RPMI7951 (cell line): ENCODE measurements at regions not wholly inside any gene's neighbourhood (a gene's known extent, or its start where the extent isn't known, plus 50 kb on each side); places are given as distances from the start of the nearest gene placed in this dataset.

Experiments used
- DNase-seq: peaks from one replicate; pipeline ENCODE4 v3.0.0-alpha.2; 2012; ENCODE audit warnings: low read depth

DNA sequence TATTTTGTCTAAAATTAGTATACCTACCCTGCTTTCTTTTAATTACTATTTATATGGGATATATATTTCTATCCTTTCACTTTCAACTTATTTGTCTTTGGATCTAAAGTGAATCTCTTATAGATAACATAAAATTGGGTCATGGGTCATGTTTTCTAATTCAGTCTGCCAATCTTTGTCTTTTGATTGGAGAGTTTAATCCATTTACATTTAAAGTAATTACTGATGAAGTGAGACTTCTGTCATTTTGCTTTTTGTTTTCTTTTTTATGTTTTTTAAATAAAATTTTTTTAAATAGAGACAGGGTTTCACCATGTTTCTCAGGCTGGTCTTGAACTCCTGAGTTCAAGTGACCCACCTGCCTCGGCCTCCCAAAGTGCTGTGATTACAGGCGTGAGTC, 50.5 kb upstream of the PRDM1 start:
- DNase-seq = no peak

DNA sequence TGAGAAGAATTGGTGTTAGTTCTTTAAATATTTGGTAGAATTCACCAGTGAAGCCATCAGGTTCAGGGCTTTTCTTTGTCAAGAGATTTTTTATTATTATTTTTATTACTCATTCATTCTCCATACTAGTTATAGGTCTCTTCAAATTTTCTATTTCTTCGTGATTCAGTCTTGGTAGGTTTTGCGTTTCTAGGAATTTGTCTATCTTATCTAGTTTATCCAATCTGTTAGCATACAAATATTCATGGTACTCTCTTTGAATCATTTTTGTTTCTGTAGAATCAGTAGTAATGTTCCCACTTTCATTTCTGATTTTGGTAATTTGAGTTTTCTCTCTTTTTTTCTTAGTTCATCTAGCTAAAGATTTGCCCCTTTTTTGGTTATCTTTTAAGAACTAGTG, 52.3 kb upstream of the PRDM1 start:
- no peak for DNase-seq

DNA sequence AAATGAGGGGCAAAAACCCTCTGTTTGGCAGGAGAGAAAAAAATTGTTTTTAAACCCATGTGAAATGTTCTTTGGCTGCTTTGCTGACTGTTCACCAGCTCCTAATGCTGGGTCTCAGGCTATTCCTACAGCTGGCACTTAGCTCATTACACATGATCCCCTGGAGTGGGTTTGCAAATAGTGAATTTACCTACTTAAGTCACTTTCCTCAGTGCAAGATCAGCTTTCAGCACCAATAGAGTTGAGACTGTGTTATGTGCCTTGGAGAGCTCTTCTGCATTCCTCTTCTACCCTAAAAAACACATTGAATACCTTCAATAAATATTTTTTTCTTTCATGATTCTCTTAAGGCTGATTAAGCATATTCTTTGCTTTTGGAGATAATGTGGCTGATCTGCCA, 58.4 kb upstream of the PRDM1 start:
- no peak for DNase-seq

- DNase-seq = no peak
Observed at GRCh38 chr6:106026748-106027715, 59.1 kb upstream of the PRDM1 start.

DNA sequence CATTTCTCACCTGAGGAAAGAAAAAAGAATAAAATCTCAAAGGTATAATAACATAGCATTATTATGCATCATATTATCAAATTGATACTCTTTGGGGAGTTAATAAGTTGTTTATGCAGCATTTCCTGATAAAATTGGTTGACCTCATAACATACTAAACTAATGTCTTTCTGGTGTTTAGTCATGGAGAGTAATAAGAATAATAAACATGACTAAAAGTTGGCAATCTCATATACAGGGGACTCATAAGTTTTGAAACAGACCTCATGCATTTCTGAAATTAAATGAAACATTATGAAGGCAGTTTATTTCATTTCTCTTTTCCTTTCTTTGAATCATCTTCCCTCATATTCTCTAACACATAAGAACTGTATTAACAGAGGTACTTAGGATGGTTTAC, 60.5 kb upstream of the PRDM1 start:
- no peak for DNase-seq

DNA sequence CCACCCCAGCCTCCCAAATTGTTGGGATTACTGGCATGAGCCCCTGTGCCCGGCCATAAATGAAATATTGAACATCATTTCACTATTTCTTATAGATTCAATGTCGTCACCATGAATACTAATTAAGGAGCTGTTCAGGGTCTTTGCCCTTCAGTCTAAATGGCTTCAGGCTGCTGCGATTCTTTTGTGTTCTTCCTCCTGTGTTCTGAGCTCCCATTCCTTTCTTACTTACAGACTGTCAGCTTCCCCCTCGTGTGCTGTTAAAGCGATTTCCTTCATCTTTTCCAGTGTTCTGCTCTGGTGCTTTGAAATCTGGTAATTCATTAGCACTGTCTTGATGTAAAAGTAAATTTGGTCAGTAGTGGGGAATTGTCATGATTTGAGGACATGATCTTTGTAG, 63.3 kb upstream of the PRDM1 start:
- no peak for DNase-seq

DNA sequence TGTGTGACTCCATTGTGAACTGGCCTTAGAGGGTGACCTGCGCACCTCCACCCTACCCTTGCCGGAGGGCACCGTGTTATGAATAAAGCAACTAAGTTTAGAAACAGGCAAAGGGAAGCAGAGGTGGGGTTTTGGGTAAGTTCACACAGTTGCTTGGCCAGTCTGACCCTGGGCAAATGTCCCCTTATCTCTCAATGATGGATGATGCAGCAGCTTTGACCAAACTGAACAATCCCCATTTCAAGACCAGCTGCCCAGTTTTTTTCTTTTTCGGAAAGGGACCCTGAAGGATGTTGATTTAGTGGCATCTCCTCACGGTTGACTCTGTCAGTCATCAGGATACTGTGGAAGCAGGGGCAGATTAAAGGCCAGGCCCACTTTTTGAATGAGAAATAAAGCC, 68.7 kb upstream of the PRDM1 start:
- no peak for DNase-seq

GRCh38 chr6:106014955-106015354, 71.2 kb upstream of the PRDM1 start:
- no peak for DNase-seq

DNA sequence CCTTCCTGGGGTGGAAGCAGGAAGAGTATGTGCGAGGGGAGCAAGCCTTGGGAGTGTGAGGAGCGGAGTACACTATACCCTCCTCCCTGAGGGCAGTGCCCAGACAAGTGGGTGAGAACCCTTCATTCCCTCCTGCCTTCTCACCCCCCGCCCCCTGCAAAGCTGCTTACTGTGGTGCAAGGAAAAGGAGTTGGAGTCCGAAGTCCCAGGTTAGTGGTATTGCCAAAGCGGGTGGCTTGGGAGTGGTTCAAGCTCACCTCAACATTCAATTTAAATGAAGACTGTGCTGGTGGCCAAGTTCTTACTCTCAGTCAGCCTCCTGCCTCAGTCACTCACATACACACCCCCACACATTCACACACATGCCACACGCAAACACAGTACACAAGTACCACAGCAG, 74.7 kb upstream of the PRDM1 start:
- DNase-seq = no peak

- DNase-seq = no peak
Observed at GRCh38 chr6:106005954-106006353, 80.2 kb upstream of the PRDM1 start.

GRCh38 chr6:106005013-106005412, 81.1 kb upstream of the PRDM1 start:
- no peak for DNase-seq

DNA sequence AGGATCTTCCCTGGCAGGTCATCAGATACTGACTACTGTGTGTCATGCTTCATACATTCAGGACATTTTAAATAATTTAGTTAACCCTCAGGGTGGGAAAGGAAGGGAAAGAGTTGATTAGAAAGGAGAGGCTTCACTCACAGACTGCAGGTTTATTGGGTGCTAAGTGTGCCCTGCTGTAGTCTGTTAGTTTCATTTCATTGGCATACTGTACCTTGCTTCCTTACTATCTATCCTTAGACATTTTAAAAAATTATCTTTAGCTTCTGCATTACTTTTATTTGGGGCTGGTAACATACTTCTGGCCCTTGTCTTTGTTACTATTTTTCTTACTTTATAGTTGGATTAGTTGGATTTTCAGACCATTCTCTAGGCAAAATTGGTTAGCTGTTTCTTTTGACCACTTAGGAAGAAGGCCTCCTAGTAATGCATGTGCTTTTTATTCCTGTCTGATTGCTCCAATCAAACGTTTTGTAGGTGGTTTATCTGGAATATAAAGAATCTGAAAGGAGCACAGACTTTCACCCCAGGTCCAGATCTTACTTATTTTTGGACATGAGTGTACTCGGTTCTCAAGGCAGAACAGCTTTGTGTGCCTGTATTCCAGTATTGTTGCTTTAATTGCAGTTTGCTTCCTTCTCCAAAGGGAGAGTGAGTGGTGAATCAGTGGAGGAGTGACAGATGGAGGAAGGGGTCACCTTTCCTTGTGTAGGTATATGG, 82.7 kb upstream of the PRDM1 start:
- DNase-seq = no peak

GRCh38 chr6:106002005-106002404, 84.1 kb upstream of the PRDM1 start:
- DNase-seq = no peak

GRCh38 chr6:106000935-106001334, 85.2 kb upstream of the PRDM1 start:
- no peak for DNase-seq

GRCh38 chr6:105997482-105997881, 88.7 kb upstream of the PRDM1 start:
- no peak for DNase-seq

DNA sequence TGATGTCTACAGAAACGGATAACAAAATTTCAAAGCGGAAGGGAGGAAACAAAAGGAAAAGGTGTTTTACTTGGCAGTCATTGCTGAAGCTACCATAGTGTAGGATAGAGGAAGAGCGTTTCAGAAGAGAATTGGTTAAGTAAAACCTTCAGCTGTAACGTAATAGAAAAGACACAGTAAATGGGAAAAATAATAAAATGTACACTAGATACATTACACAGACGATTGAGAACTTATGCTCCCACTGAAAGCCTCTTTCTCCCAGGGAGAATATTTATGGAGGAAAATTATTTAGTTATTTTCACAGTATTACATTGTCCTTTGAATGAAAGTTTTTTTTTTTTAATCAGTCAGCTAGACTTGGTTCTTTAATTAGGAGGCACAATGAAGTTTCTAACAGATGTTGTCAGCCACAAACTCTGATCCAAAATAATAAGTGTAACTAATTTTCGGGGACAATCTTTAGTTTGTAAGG, 90.7 kb upstream of the PRDM1 start:
- DNase-seq = no peak

GRCh38 chr6:105994591-105995390, 91.3 kb upstream of the PRDM1 start:
- DNase-seq = peak; percentile 87

DNA sequence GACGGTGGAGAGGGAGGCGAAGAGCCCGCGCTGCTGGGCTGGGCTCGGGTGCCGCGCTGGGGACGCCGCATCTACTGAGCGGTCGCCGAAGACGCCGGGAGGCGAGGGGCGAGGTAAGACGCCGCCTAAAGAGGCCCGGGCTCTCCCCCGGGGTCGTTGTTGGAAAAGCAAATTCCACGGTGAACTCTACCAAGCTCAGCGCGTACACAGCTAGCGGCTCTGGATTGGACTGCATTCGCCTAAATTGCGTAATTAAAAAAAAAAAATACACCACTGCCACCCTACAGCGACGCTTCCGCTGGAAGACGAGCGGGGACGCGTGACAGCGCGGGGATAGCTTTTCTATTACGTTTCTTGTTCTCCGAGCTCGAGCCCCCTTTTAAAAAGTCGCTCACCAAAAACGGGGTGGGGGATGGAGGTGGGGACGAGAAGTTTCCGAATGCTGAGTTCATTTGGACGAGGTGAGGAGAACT, 92.0 kb upstream of the PRDM1 start:
- peak; percentile 49 for DNase-seq

DNA sequence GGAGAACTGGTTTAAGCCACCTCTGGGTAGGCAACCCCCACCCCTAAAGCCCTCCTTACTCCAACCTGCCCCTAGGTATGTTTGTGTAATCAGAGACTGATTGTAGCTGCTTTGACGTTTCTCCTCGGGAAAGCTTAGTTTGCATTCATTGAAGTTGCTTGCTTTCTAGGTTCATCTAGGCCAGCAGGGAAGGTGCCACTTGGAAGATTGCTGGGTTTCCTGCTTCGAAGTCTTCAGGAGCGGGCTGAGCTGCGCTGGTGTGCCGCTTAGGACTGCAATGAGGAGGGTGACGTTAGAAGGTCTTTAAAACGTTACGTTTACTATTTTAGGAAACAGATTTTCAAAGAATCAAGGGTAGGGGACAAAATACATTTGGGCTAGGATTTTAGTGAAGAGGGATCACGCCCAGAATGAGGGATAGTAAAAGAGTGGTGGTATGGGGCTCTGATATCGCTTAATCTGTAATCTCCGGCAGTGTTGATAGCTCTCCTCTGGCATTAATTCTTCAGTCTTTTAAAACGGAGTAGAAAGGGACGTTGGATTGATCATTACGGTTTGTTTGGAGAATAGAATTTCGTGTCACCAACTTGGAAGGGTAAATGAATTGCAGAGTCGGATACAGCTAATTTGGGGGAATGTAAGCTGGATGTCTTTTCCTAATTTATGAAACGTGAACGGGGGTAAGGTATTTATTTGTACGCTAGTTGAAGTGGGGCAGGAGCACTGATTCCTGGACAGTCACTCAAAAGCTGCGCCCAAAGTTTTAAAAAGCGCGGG, 92.6 kb upstream of the PRDM1 start:
- no peak for DNase-seq

- DNase-seq = peak; percentile 81
Observed at GRCh38 chr6:105992315-105992961, 93.7 kb upstream of the PRDM1 start.
